ENCODE measurements at regions not wholly inside any gene's neighbourhood (a gene's known extent, or its start where the extent isn't known, plus 50 kb on each side); places are given as distances from the start of the nearest gene placed in this dataset.

GRCh38 chr4:56200275-56200674 lies 187.0 kb downstream of the AASDH start:
- DNase-seq: no peak

DNA sequence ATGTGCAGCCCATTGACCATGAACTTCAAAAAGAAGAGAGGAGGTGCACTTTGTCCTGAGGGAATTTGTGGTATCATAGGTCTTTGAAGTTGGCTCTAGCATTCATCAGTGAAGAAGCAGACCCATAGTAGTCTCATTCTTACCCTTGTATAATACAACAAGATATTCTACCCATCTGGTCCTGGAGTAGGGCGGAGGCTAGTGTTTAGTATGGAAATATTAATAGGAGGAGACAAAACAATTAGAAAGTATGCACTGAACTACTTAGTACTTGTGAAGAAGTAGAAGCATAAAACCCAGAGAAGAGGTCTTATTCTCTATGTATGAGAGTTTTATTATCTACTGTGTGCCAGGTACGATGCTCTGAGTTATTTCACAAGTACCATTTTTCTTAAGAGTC lies 189.0 kb downstream of the AASDH start:
- DNase-seq: no peak

GRCh38 chr4:56197387-56197786 lies 189.9 kb downstream of the AASDH start:
- DNase-seq: peak; percentile 26

- DNase-seq: no peak
These were observed 192.3 kb downstream of the AASDH start for GRCh38 chr4:56195025-56195424.

- DNase-seq: no peak
These were observed 195.8 kb downstream of the AASDH start for GRCh38 chr4:56191534-56191933.

GRCh38 chr4:56187688-56188087 lies 199.6 kb downstream of the AASDH start:
- DNase-seq: no peak

- no peak for DNase-seq
These were observed 200.3 kb downstream of the AASDH start for GRCh38 chr4:56186808-56187523.

GRCh38 chr4:56185901-56186300 lies 201.4 kb downstream of the AASDH start:
- DNase-seq: no peak

DNA sequence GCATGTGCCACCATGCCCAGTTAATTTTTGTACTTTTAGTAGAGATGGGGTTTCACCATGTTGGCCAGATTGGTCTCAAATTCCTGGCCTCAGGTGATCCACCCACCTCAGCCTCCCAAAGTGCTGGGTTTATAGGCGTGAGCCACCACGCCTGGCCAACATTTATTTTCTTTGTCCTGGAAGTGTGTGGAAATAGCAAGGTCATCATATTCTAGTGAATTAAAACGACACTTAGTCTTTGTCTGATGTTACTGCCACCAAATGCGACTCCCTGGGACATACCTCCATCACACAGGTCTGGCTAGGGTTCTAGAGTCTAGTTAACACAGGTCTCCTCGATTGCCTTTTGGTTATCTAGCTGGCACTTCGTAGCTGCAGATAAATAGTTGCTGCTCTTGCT lies 203.1 kb downstream of the AASDH start:
- DNase-seq: no peak

- no peak for DNase-seq
These were observed 203.8 kb downstream of the AASDH start for GRCh38 chr4:56183344-56183959.

DNA sequence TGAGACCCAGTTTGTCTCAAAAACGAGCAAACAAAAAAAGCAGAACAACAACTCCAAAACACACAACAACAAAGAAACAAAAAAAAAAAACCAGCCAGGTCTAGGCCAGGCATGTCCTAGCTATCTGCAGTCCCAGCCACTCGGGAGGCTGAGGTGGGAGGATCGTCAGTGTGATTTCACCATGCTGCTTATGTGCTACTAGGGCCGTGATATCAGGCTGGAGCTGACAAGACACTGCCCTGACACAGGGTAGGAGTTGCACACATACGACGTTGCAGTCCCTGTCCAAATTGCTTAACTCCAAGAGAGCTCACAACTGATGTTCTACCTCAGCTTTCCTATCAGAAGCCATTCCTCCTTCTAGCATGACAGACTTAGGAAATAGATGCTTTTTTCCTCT lies 204.9 kb downstream of the AASDH start:
- DNase-seq: no peak

GRCh38 chr4:56181140-56181953 lies 205.9 kb downstream of the AASDH start:
- DNase-seq: peak; percentile 64

DNA sequence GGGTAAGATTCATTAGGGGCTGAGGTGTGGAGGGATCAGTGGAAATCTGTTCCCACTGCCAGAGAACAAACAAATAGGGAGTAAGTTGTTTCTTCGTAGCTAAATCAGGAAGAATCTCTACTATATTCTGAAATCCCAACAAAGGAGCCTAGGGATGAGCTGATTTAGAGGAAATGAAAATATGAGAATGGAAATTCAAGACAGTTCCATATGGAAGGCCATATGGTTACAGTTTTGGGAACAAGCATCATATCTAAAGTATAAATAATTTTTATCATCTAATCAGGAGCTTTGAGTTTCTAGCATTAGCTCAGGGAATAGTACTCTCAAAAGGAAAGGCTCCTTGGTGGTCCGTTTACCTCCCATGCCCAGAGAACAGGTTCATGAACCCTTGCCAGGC lies 218.2 kb downstream of the AASDH start:
- no peak for DNase-seq

DNA sequence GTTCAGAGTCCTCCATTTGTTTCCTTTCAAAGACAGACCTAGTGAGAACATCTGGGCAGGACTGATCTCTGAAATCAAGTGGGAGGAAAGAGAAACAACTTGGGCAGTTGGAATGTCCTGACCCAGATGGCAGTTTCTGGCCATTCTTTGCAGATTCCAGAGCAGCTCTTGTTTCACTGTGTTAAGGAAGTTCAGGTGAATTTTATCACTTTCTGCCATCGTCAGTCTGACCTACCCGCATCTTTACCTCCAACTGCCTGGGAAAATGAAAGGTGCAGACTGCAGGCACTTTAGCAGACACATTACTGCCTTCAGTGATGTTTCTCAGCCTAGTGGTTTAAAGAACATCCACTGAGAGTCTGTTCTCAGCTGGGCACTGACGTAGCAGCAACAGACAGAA lies 216.2 kb downstream of the CEP135 start:
- no peak for DNase-seq

- no peak for DNase-seq
These were observed 211.9 kb downstream of the CEP135 start for GRCh38 chr4:56160636-56161035.

- DNase-seq: no peak
These were observed 209.7 kb downstream of the CEP135 start for GRCh38 chr4:56158483-56158882.

GRCh38 chr4:56156141-56156540 lies 207.4 kb downstream of the CEP135 start:
- DNase-seq: no peak

DNA sequence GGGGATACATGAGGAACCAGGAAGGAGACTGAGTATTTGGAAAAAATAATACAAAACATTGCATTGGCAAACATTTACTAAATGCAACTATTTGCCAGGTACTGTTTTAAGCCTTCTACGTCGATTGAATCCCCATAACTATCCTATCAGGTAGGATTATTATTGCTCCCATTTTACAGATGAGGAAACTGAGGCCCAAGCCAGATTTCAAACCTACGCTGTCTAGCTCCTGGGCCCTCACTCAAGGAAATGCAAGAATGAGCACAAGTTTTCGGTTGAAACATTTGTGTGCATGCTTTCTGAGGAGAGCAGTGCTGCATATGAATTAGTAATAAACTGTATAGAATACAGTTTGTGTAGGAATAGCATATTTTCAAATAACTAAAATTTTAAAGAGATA lies 206.7 kb downstream of the CEP135 start:
- DNase-seq: no peak

GRCh38 chr4:56149591-56149990 lies 200.8 kb downstream of the CEP135 start:
- DNase-seq: peak; percentile 14

GRCh38 chr4:56148428-56148827 lies 199.7 kb downstream of the CEP135 start:
- no peak for DNase-seq

DNA sequence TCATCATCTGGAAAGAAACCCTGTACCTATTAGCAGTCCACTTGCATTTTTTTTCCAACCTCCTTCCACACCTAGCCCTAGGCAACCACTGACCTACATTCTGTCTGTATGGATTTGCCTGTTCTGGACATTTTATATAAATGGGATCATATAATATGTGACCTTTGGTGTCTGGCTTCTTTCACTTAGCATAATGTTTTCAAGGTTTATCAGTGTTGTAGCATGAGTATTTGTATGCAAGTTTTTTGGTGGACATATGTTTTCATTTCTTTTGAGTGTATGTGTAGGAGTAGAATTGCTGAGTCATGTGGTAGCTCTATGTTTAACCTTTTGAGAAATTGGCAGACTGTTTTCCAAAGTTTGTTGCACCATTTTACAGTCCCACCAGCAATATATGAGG lies 198.6 kb downstream of the CEP135 start:
- peak; percentile 21 for DNase-seq

DNA sequence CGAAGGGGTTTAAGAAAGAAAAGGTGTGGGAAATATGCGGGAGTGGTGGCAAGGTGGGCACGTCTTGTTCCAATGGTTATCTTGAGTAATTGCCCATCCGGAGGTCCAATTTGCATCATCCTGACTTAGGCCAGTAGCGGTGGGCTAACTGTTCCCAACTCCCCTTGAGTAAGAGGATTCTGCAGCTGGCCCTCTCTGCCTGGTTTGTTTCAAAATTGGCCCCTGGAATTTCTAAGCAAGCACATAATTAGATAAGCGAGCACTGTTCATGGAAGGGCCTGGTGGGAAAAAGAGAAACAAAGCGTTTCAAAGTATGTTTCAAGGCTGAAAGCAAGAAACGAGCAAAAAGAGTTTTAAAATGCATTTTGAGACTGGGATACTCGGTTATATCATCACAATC lies 198.2 kb downstream of the CEP135 start:
- no peak for DNase-seq

DNA sequence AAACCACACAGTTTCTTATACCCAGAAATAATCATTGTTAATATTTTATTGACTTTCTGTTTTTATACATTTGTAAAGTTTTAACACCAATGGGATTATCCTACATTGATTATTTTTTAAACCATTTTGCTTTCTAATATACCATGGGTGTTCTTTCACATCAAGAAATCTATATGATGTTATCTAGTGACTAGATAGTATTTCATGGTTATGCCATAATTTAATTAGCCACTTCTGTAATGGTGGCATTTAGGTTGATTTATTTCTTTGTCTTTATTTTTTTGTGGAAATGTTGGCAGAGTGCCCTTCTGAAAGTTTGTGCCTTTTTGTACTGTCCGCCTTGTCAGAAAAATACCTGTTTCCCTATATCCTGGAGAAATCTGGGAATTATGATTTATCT lies 193.3 kb downstream of the CEP135 start:
- DNase-seq: no peak

DNA sequence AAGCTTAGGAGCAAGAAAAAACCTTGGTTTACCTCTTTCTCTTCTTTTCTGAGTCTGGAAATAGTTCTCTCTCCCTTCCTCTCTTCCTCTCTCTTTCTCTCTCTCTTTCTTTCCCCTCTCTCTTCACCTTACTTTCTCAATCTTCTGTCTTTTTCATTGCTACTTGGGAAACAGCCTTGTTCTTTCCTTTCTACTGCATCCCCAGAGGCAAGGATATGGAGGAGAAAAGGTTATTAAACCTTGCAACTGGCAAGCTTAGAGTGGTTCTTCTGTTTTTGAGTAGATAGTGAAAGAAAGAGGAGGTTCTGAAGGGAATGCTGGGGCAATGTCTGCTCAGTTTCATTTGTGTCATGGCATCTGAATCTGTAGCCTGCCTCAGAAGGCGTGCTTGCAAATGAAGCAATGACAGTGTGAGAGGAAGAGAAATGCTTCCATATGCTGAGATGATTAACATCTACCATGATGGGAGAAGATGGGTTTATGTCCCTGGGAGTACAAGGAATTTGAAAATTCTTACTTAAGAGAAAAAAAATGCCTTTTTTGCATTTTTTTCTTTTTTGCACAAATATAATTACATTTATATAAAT lies 190.6 kb downstream of the CEP135 start:
- DNase-seq: no peak

All from NCI-H226 (cell line).